ENCODE measurements at regions not wholly inside any gene's neighbourhood (a gene's known extent, or its start where the extent isn't known, plus 50 kb on each side); places are given as distances from the start of the nearest gene placed in this dataset.

DNA sequence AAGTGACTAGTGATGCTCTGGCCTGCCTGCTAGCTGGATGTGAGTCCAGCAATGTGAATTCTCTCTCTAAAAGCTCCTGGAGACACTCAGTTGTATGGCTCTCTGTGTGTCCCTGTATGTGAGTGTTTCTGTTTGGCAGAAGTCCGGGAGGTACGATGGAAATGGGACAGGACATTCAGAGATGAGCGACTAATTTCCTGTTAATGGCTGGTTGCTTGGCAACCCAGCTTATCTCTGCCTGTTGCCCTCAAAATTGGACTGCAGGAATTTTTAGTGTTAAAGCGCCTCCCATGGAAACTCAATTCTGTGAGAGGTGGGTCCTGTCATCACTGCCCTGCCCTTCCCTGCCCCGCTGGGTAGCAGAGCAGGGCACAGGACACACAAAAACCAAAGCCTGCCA, 136.8 kb upstream of the LRFN2 start (continued):
- TF ChIP-seq SMAD1 (IDR thresholded peaks at IDR 0.05; ENCODE audit: low read depth, low read length, partially characterized antibody) (no peak), RFX1 (IDR thresholded peaks at IDR 0.05) (peak; percentile 79), TSC22D4 (tag; IDR thresholded peaks at IDR 0.05) (no peak), MEIS2 (IDR thresholded peaks at IDR 0.05; ENCODE audit: partially characterized antibody) (no peak), MYNN (IDR thresholded peaks at IDR 0.05) (no peak), MYNN (CRISPR knock-in tag; IDR thresholded peaks at IDR 0.05) (no peak), ILK (tag; IDR thresholded peaks at IDR 0.05; ENCODE audit: borderline replicate concordance, low read depth) (no peak), FOSL1 (tag; conservative IDR thresholded peaks at IDR 0.05) (no peak), ESRRA (IDR thresholded peaks at IDR 0.05; ENCODE audit: borderline replicate concordance, low read depth) (no peak), SAFB (IDR thresholded peaks at IDR 0.05; ENCODE audit: borderline replicate concordance, low read depth, low read length) (no peak), BMI1 (IDR thresholded peaks at IDR 0.05; ENCODE audit: low read length) (no peak), NR1H2 (CRISPR knock-in tag; IDR thresholded peaks at IDR 0.05) (no peak)
- TF ChIP-seq, protein P1, sequence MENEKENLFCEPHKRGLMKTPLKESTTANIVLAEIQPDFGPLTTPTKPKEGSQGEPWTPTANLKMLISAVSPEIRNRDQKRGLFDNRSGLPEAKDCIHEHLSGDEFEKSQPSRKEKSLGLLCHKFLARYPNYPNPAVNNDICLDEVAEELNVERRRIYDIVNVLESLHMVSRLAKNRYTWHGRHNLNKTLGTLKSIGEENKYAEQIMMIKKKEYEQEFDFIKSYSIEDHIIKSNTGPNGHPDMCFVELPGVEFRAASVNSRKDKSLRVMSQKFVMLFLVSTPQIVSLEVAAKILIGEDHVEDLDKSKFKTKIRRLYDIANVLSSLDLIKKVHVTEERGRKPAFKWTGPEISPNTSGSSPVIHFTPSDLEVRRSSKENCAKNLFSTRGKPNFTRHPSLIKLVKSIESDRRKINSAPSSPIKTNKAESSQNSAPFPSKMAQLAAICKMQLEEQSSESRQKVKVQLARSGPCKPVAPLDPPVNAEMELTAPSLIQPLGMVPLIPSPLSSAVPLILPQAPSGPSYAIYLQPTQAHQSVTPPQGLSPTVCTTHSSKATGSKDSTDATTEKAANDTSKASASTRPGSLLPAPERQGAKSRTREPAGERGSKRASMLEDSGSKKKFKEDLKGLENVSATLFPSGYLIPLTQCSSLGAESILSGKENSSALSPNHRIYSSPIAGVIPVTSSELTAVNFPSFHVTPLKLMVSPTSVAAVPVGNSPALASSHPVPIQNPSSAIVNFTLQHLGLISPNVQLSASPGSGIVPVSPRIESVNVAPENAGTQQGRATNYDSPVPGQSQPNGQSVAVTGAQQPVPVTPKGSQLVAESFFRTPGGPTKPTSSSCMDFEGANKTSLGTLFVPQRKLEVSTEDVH (IDR thresholded peaks at IDR 0.05; ENCODE audit: low read depth, partially characterized antibody), result no peak
- TF ChIP-seq, protein P2, sequence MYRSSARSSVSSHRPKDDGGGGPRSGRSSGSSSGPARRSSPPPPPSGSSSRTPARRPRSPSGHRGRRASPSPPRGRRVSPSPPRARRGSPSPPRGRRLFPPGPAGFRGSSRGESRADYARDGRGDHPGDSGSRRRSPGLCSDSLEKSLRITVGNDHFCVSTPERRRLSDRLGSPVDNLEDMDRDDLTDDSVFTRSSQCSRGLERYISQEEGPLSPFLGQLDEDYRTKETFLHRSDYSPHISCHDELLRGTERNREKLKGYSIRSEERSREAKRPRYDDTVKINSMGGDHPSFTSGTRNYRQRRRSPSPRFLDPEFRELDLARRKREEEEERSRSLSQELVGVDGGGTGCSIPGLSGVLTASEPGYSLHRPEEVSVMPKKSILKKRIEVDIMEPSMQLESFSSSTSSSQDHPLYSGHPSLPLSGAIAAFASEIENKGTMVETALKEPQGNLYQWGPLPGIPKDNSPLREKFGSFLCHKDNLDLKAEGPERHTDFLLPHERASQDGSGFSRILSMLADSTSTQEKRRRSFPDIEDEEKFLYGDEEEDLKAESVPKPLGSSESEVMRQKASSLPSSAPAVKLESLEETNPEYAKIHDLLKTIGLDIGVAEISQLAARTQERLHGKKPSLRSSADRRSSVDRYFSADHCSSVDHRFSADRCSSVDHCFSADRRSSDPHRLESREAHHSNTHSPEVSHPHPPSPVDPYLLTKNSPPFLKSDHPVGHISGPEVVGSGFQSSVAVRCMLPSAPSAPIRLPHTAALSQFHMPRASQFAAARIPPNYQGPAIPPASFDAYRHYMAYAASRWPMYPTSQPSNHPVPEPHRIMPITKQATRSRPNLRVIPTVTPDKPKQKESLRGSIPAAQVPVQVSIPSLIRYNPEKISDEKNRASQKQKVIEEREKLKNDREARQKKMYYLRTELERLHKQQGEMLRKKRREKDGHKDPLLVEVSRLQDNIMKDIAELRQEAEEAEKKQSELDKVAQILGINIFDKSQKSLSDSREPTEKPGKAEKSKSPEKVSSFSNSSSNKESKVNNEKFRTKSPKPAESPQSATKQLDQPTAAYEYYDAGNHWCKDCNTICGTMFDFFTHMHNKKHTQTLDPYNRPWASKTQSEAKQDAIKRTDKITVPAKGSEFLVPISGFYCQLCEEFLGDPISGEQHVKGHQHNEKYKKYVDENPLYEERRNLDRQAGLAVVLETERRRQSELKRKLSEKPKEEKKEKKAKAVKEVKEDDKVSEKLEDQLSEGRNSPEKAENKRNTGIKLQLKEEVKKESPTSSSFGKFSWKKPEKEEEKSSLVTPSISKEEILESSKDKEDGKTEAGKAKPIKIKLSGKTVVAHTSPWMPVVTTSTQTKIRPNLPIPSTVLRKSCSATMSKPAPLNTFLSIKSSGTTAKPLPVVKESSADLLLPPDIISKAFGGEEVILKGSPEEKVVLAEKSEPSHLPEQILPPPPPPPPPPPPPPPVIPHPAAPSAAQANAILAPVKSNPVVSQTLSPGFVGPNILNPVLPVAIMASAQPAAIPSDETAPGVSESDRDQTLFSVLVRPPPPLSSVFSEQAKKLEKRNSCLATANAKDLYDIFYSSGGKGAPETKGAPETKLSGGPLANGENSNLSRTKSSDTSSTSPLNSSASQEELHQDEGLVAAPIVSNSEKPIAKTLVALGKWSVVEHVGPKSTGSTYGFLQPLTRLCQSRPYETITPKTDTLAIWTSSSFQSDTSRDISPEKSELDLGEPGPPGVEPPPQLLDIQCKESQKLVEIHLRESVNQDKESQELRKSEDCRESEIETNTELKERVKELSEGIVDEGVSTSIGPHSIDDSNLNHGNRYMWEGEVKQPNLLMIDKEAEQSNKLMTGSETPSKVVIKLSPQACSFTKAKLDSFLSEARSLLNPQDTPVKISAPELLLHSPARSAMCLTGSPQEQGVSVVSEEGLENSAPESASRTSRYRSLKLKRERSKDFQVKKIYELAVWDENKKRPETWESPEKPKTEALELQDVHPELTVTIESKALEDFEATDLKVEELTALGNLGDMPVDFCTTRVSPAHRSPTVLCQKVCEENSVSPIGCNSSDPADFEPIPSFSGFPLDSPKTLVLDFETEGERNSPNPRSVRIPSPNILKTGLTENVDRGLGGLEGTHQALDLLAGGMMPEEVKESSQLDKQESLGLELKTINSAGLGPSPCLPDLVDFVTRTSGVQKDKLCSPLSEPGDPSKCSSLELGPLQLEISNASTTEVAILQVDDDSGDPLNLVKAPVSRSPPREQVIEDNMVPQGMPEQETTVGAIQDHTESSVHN (IDR thresholded peaks at IDR 0.05; ENCODE audit: borderline replicate concordance in 1 of 2, low read depth in 1 of 2), result no peak
